ENCODE measurements at regions not wholly inside any gene's neighbourhood (a gene's known extent, or its start where the extent isn't known, plus 50 kb on each side); places are given as distances from the start of the nearest gene placed in this dataset.

DNA sequence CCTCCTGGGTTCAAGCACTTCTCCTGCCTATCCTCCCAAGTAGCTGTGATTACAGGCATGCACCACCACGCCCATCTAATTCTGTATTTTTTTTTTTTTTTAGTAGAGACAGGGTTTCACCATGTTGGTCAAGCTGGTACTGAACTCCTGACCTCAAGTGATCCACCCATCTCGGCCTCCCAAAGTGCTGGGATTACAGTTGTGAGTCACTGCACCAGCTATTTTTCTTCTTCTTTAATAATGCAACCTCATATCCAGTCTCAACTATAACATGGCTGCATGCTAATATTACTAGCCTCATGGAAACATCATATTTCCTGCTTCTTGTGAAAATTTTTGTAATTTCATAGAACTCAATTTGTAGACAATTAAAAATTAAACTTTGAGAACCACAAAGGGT lies 706.5 kb downstream of the KCTD8 start:
- no peak overlapping the region for H3K27ac ChIP-seq
- H3K9me3 ChIP-seq = peaks cover 0 to 5% (median 0%) of the 10 kb centered on the region in 8 donors
- H3K4me3 ChIP-seq = no peak overlapping the region
- no peaks in the 10 kb centered on the region for H3K4me1 ChIP-seq
- no peaks in the 10 kb centered on the region for H3K36me3 ChIP-seq
- TF ChIP-seq POLR2AphosphoS5 (IDR thresholded peaks at IDR 0.05) (no peak), POLR2A (IDR thresholded peaks at IDR 0.05) (no peak)
- TF ChIP-seq, protein P1, sequence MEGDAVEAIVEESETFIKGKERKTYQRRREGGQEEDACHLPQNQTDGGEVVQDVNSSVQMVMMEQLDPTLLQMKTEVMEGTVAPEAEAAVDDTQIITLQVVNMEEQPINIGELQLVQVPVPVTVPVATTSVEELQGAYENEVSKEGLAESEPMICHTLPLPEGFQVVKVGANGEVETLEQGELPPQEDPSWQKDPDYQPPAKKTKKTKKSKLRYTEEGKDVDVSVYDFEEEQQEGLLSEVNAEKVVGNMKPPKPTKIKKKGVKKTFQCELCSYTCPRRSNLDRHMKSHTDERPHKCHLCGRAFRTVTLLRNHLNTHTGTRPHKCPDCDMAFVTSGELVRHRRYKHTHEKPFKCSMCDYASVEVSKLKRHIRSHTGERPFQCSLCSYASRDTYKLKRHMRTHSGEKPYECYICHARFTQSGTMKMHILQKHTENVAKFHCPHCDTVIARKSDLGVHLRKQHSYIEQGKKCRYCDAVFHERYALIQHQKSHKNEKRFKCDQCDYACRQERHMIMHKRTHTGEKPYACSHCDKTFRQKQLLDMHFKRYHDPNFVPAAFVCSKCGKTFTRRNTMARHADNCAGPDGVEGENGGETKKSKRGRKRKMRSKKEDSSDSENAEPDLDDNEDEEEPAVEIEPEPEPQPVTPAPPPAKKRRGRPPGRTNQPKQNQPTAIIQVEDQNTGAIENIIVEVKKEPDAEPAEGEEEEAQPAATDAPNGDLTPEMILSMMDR (IDR thresholded peaks at IDR 0.05 in 8 of 11, conservative IDR thresholded peaks at IDR 0.05 in 3 of 11) = no peak
- intact Hi-C loops (cut with DNase I; ENCODE audit: low total_unique reads) = no loop called here
- no peak for DNase-seq
- 53 to 77% (median 58%) methylated on average over 2 of the region's 2 CpGs for WGBS, 5 donors
- H3K27me3 ChIP-seq (replicated peaks in 1 of 7) = no peaks in the 10 kb centered on the region

DNA sequence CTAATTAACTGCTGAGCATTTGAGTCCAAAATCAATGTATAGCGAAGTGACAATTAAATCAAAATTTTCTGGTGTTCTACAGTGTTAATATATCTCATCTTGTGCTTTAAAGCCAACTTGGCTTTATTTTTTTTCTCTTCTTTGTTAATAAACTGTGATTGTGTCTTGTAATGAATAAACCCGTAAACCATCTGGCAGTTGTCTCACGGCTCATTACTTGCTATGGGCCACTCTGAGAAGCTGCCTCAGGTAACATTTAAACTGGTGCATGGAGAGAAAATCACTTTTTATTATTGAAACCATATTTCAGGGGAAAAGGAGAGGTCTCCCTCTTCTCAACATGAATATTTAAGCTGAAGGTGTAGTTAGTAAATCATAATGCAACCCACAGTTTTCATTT lies 694.0 kb downstream of the KCTD8 start:
- no peak for DNase-seq
- no peaks in the 10 kb centered on the region for H3K27me3 ChIP-seq (replicated peaks in 1 of 7)
- TF ChIP-seq POLR2A (IDR thresholded peaks at IDR 0.05) (no peak), POLR2AphosphoS5 (IDR thresholded peaks at IDR 0.05) (no peak)
- TF ChIP-seq, protein P1 (IDR thresholded peaks at IDR 0.05 in 8 of 11, conservative IDR thresholded peaks at IDR 0.05 in 3 of 11) = no peak
- no peaks in the 10 kb centered on the region for H3K36me3 ChIP-seq
- WGBS, 5 donors = 77 to 93% (median 84%) methylated on average over 3 of the region's 3 CpGs
- H3K9me3 ChIP-seq = no peaks in the 10 kb centered on the region
- no peaks in the 10 kb centered on the region for H3K4me1 ChIP-seq
- H3K4me3 ChIP-seq = no peak overlapping the region
- H3K27ac ChIP-seq = no peak overlapping the region
- intact Hi-C loops (cut with DNase I; ENCODE audit: low total_unique reads) = no loop called here

DNA sequence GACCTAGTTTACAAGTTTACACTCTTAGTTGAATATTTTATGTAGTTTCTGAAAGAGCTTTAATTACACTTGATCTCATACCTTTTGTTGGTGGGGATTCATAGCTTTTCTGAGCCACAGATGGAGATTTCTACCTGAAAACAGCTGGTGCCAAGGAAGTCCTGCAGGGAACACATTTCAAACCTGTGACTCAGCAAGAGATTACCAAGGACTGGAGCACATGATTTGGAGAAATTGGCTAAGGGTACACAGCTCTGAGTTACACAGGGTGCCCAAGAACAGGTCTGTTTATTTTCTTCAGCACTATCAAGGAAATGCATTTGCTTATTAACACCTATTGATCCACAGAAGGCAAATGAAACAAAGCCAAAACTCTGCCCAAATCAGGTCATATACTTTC lies 691.5 kb downstream of the KCTD8 start:
- Histone ChIP-seq H3K27me3 (replicated peaks in 1 of 7) (no peaks in the 10 kb centered on the region), H3K27ac (no peak overlapping the region), H3K4me1 (no peaks in the 10 kb centered on the region), H3K4me3 (no peak overlapping the region), H3K9me3 (no peaks in the 10 kb centered on the region), H3K36me3 (no peaks in the 10 kb centered on the region)
- intact Hi-C loops (cut with DNase I; ENCODE audit: low total_unique reads) = no loop called here
- DNase-seq = no peak
- TF ChIP-seq, protein P1 (IDR thresholded peaks at IDR 0.05 in 8 of 11, conservative IDR thresholded peaks at IDR 0.05 in 3 of 11) = no peak

DNA sequence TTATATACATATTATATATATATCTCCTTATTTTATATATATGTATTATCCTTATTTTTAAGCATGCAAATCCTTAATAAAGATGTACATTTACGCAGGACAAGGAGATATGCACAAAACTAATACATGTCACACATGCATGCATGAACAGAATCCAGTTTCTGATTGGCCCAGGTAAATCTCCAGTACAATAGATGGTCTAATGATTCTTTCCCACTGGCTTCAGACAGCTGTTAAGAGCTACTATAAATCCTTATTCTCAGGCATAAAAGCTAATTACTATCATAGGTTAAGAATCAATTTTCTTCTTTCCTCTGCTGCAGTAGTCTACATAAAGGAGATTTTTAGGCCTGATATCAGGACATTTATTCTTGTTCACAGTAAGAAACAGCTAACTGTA lies 689.8 kb downstream of the KCTD8 start:
- Histone ChIP-seq H3K36me3 (no peaks in the 10 kb centered on the region), H3K9me3 (no peaks in the 10 kb centered on the region), H3K4me1 (no peaks in the 10 kb centered on the region), H3K4me3 (no peak overlapping the region), H3K27me3 (replicated peaks in 1 of 7) (no peaks in the 10 kb centered on the region), H3K27ac (no peak overlapping the region)
- no peak for DNase-seq
- WGBS, 5 donors = 84 to 96% (median 93%) methylated on average over 1 of the region's 1 CpG
- no peak for TF ChIP-seq POLR2A (IDR thresholded peaks at IDR 0.05)
- TF ChIP-seq, protein P1 (IDR thresholded peaks at IDR 0.05 in 8 of 11, conservative IDR thresholded peaks at IDR 0.05 in 3 of 11) = no peak
- no peak for TF ChIP-seq POLR2AphosphoS5 (IDR thresholded peaks at IDR 0.05)
- intact Hi-C loops (cut with DNase I; ENCODE audit: low total_unique reads) = no loop called here
